Ectodermal cell (in vitro differentiated cells): ENCODE measurements at regions not wholly inside any gene's neighbourhood (a gene's known extent, or its start where the extent isn't known, plus 50 kb on each side); places are given as distances from the start of the nearest gene placed in this dataset.

ENCODE experiments used
- H3K27ac ChIP-seq: 2 replicates; pipeline ENCODE4 v1.7.0; 2013; ENCODE audit warnings: mild to moderate bottlenecking, low read depth, low read length; ENCODE audit not compliant: insufficient read depth, poor library complexity, severe bottlenecking
- H3K27me3 ChIP-seq: 2 replicates; pipeline ENCODE4 v1.7.0; 2013; ENCODE audit warnings: mild to moderate bottlenecking, low read length; ENCODE audit not compliant: insufficient read depth, control insufficient read depth, poor library complexity, severe bottlenecking
- H3K36me3 ChIP-seq: one replicate; pipeline ENCODE4 v1.7.0; 2013; ENCODE audit warnings: low read length; ENCODE audit not compliant: control insufficient read depth, insufficient read depth
- H3K4me1 ChIP-seq: one replicate; pipeline ENCODE4 v1.7.0; 2013; ENCODE audit warnings: low read length; ENCODE audit not compliant: control insufficient read depth, insufficient read depth
- H3K4me3 ChIP-seq: 2 replicates; pipeline ENCODE4 v1.7.0; 2013; ENCODE audit warnings: low read depth, low read length, control low read depth; ENCODE audit not compliant: insufficient read depth
- H3K9me3 ChIP-seq: 2 replicates; pipeline ENCODE4 v1.7.0; 2013; ENCODE audit warnings: mild to moderate bottlenecking, low read length, moderate library complexity; ENCODE audit not compliant: control insufficient read depth
- WGBS, 2 experiments: methylation state at CpG; one replicate each; pipeline ENCODE4 v1.1.7; 2013; ENCODE audit warnings: missing lambda C conversion rate in 2 of 2; 5-methylcytosine and 5-hydroxymethylcytosine counted together

- Histone ChIP-seq H3K9me3 (no peaks in the 10 kb centered on the region), H3K4me1 (peaks cover 31% of the 10 kb centered on the region), H3K27me3 (no peaks in the 10 kb centered on the region), H3K27ac (no peak overlapping the region), H3K4me3 (no peak overlapping the region), H3K36me3 (no peaks in the 10 kb centered on the region)
- WGBS, 2 experiments = 62 to 70% methylated on average over 6 of the region's 6 CpGs
Observed at GRCh38 chr12:3928538-3929184, 55.5 kb upstream of the PARP11 start.

GRCh38 chr12:3925621-3926020, 52.4 kb upstream of the PARP11 start:
- Histone ChIP-seq H3K4me3 (no peak overlapping the region), H3K9me3 (no peaks in the 10 kb centered on the region), H3K27ac (no peak overlapping the region), H3K27me3 (no peaks in the 10 kb centered on the region), H3K36me3 (no peaks in the 10 kb centered on the region), H3K4me1 (peaks cover 32% of the 10 kb centered on the region)
- WGBS, 2 experiments = 97 to 98% methylated on average over 3 of the region's 3 CpGs

- no peaks in the 10 kb centered on the region for H3K27me3 ChIP-seq
- no peaks in the 10 kb centered on the region for H3K9me3 ChIP-seq
- H3K4me1 ChIP-seq = peaks cover 27% of the 10 kb centered on the region
- no peaks in the 10 kb centered on the region for H3K36me3 ChIP-seq
- H3K4me3 ChIP-seq = no peak overlapping the region
- no peak overlapping the region for H3K27ac ChIP-seq
- WGBS, 2 experiments = 87 to 89% methylated on average over 3 of the region's 3 CpGs
Observed at GRCh38 chr12:3924761-3925160, 51.6 kb upstream of the PARP11 start.

GRCh38 chr12:3923021-3923420, 49.8 kb upstream of the PARP11 start:
- no peaks in the 10 kb centered on the region for H3K36me3 ChIP-seq
- H3K9me3 ChIP-seq = no peaks in the 10 kb centered on the region
- no peak overlapping the region for H3K4me3 ChIP-seq
- 78 to 84% methylated on average over 3 of the region's 3 CpGs for WGBS, 2 experiments
- H3K27ac ChIP-seq = no peak overlapping the region
- H3K27me3 ChIP-seq = no peaks in the 10 kb centered on the region
- H3K4me1 ChIP-seq = peaks cover 13% of the 10 kb centered on the region
